GM23338 (cell line): ENCODE measurements at regions not wholly inside any gene's neighbourhood (a gene's known extent, or its start where the extent isn't known, plus 50 kb on each side); places are given as distances from the start of the nearest gene placed in this dataset.

Experiments
- ATAC-seq: fragments of 200-7000 bp; cut with Tn5 transposase; 3 replicates; pipeline ENCODE4 v1.9.1; 2020
- DNase-seq: peaks from one replicate; pipeline ENCODE4 v3.0.0-alpha.2; 2015; ENCODE audit warnings: low spot score
- H2AFZ ChIP-seq: fragments of 200-600 bp; sonication (generic); 2 replicates; pipeline ENCODE4 v1.8.0; 2016; ENCODE audit warnings: antibody characterized with exemption, mild to moderate bottlenecking, moderate library complexity
- H3F3A ChIP-seq: fragments of 200-600 bp; sonication (generic); replicated peaks from 2 replicates; pipeline ENCODE4 v1.8.0; 2017; ENCODE audit warnings: antibody characterized with exemption, mixed run types, low read depth
- H3K27ac ChIP-seq: fragments of 200-600 bp; sonication (generic); 2 replicates; pipeline ENCODE4 v1.6.1; 2016; ENCODE audit warnings: low read depth
- H3K27me3 ChIP-seq: fragments of 200-600 bp; sonication (generic); 2 replicates; pipeline ENCODE4 v1.8.0; 2016; ENCODE audit warnings: mild to moderate bottlenecking, mixed run types, moderate library complexity; ENCODE audit not compliant: insufficient read depth
- H3K36me3 ChIP-seq: fragments of 200-600 bp; sonication (generic); 2 replicates; pipeline ENCODE4 v1.8.0; 2016; ENCODE audit warnings: mild to moderate bottlenecking; ENCODE audit not compliant: insufficient read depth
- H3K4me1 ChIP-seq: fragments of 200-600 bp; sonication (generic); 2 replicates; pipeline ENCODE4 v1.8.0; 2016; ENCODE audit warnings: mild to moderate bottlenecking, moderate library complexity; ENCODE audit not compliant: insufficient read depth
- H3K4me2 ChIP-seq: fragments of 200-600 bp; sonication (generic); 2 replicates; pipeline ENCODE4 v1.7.1; 2017; ENCODE audit warnings: mixed run types
- H3K4me3 ChIP-seq: fragments of 200-600 bp; sonication (generic); 2 replicates; pipeline ENCODE4 v1.6.1; 2016; ENCODE audit warnings: mixed run types
- H3K79me2 ChIP-seq: fragments of 200-600 bp; sonication (generic); replicated peaks from 2 replicates; pipeline ENCODE4 v1.8.0; 2017; ENCODE audit warnings: mild to moderate bottlenecking; ENCODE audit not compliant: insufficient read depth
- H3K9me2 ChIP-seq: fragments of 200-600 bp; sonication (generic); 2 replicates; pipeline ENCODE4 v1.8.0; 2017; ENCODE audit not compliant: insufficient read depth
- H4K20me1 ChIP-seq: fragments of 200-600 bp; sonication (generic); replicated peaks from 2 replicates; pipeline ENCODE4 v1.8.0; 2017; ENCODE audit warnings: mild to moderate bottlenecking; ENCODE audit not compliant: insufficient read depth
- H3K27ac Mint-ChIP-seq: 2 replicates; pipeline ENCODE4 v1.8.0; 2020; ENCODE audit warnings: inconsistent platforms, mild to moderate bottlenecking, moderate library complexity, mixed read lengths
- H3K27me3 Mint-ChIP-seq: 3 replicates; pipeline ENCODE4 v1.8.0; 2022; ENCODE audit warnings: low read depth, mild to moderate bottlenecking, moderate library complexity, mixed read lengths, inconsistent platforms; ENCODE audit not compliant: insufficient read depth, poor library complexity
- H3K36me3 Mint-ChIP-seq: 3 replicates; pipeline ENCODE4 v1.8.0; 2021; ENCODE audit warnings: low read depth, mild to moderate bottlenecking, inconsistent platforms, moderate library complexity, mixed read lengths
- H3K4me1 Mint-ChIP-seq: 3 replicates; pipeline ENCODE4 v1.8.0; 2020; ENCODE audit warnings: mild to moderate bottlenecking, inconsistent platforms, mixed read lengths
- H3K4me3 Mint-ChIP-seq: 3 replicates; pipeline ENCODE4 v1.8.0; 2021; ENCODE audit warnings: moderate library complexity, mild to moderate bottlenecking, inconsistent platforms, mixed read lengths
- H3K9me3 Mint-ChIP-seq: 3 replicates; pipeline ENCODE4 v1.8.0; 2020; ENCODE audit warnings: moderate library complexity, mild to moderate bottlenecking, inconsistent platforms, mixed read lengths
- CREB1 ChIP-seq: fragments of 250-450 bp; sonication (Bioruptor Pico); IDR thresholded peaks from 2 replicates; pipeline ENCODE4 v1.5.0; 2020; ENCODE audit warnings: low read depth, mild to moderate bottlenecking, moderate library complexity
- CTCF ChIP-seq, 2 experiments: fragments of 200-600 bp in 1 of 2; sonication (generic) in 1 of 2; conservative IDR thresholded peaks; 2 replicates each; pipeline versions ENCODE4 v1.5.1 to v1.6.1; 2016 to 2017; ENCODE audit warnings: antibody characterized with exemption in 2 of 2, low read depth in 2 of 2, mild to moderate bottlenecking in 2 of 2, moderate library complexity in 1 of 2
- ETS1 ChIP-seq: IDR thresholded peaks from 2 replicates; pipeline ENCODE4 v1.6.1; 2016; ENCODE audit warnings: antibody characterized with exemption
- EZH2 ChIP-seq: fragments of 200-600 bp; sonication (generic); IDR thresholded peaks from one replicate; pipeline ENCODE4 v1.8.0; 2017; ENCODE audit warnings: antibody characterized with exemption, mild to moderate bottlenecking, low read depth; ENCODE audit not compliant: unreplicated experiment
- EZH2phosphoT487 ChIP-seq: fragments of 200-600 bp; sonication (generic); IDR thresholded peaks from one replicate; pipeline ENCODE4 v1.8.1; 2018; ENCODE audit warnings: antibody characterized with exemption; ENCODE audit not compliant: unreplicated experiment
- JUNB ChIP-seq: IDR thresholded peaks from one replicate; pipeline ENCODE4 v1.6.1; 2016; ENCODE audit warnings: antibody characterized with exemption; ENCODE audit not compliant: unreplicated experiment
- NANOG ChIP-seq: IDR thresholded peaks from 2 replicates; pipeline ENCODE4 v1.6.1; 2016; ENCODE audit warnings: antibody characterized with exemption, borderline replicate concordance
- POLR2AphosphoS5 ChIP-seq: IDR thresholded peaks from 2 replicates; pipeline ENCODE4 v1.6.1; 2016; ENCODE audit warnings: antibody characterized with exemption, low read depth
- REST ChIP-seq: IDR thresholded peaks from one replicate; pipeline ENCODE4 v1.6.1; 2018; ENCODE audit warnings: antibody characterized with exemption; ENCODE audit not compliant: unreplicated experiment
- STAT1 ChIP-seq: IDR thresholded peaks from one replicate; pipeline ENCODE4 v1.6.1; 2016; ENCODE audit warnings: antibody characterized with exemption; ENCODE audit not compliant: unreplicated experiment
- ZNF114 ChIP-seq: fragments of 250-450 bp; sonication (Bioruptor Pico); IDR thresholded peaks from 2 replicates; pipeline ENCODE4 v1.5.0; 2020; ENCODE audit warnings: mild to moderate bottlenecking, moderate library complexity
- ZNF331 ChIP-seq: fragments of 250-450 bp; sonication (Bioruptor Pico); IDR thresholded peaks from 2 replicates; pipeline ENCODE4 v1.5.0; 2020; ENCODE audit warnings: low read depth, mild to moderate bottlenecking, moderate library complexity
- ZNF462 ChIP-seq: fragments of 250-450 bp; sonication (Bioruptor Pico); IDR thresholded peaks from 2 replicates; pipeline ENCODE4 v1.5.0; 2020; ENCODE audit warnings: mild to moderate bottlenecking, moderate library complexity

- peaks cover 5% of the 10 kb centered on the region for H3K27me3 Mint-ChIP-seq
- Histone ChIP-seq H3K79me2 (no peaks in the 10 kb centered on the region), H3K9me2 (peaks cover 8% of the 10 kb centered on the region; the same call in 1 of the 2 replicates), H4K20me1 (no peaks in the 10 kb centered on the region), H2AFZ (no peak overlapping the region), H3K27me3 (no peaks in the 10 kb centered on the region), H3K4me2 (no peak overlapping the region), H3K4me3 (no peak overlapping the region), H3K4me1 (no peaks in the 10 kb centered on the region), H3K27ac (no peak overlapping the region), H3F3A (no peaks in the 10 kb centered on the region), H3K36me3 (peaks cover 4% of the 10 kb centered on the region; the same call in 1 of the 2 replicates)
- ATAC-seq (no peak), DNase-seq (no peak)
- no peaks in the 10 kb centered on the region for H3K4me1 Mint-ChIP-seq
- peaks cover 13% of the 10 kb centered on the region for H3K9me3 Mint-ChIP-seq
- H3K27ac Mint-ChIP-seq, result no peak overlapping the region
- no peak overlapping the region for H3K4me3 Mint-ChIP-seq
- TF ChIP-seq CREB1 (CRISPR knock-in tag), result no peak
- no peak for TF ChIP-seq EZH2
- TF ChIP-seq POLR2AphosphoS5, result no peak
- no peak for TF ChIP-seq ZNF114 (CRISPR knock-in tag)
- TF ChIP-seq STAT1, result no peak
- TF ChIP-seq ZNF331 (CRISPR knock-in tag), result no peak
- TF ChIP-seq REST, result no peak
- TF ChIP-seq NANOG, result no peak
- TF ChIP-seq ETS1, result no peak
- no peak for TF ChIP-seq CTCF (conservative IDR thresholded peaks at IDR 0.05; ENCODE audit: low read depth in 2 of 2)
- no peak for TF ChIP-seq JUNB
- no peak for TF ChIP-seq EZH2phosphoT487
- TF ChIP-seq ZNF462 (CRISPR knock-in tag), result no peak
- peaks cover 7% of the 10 kb centered on the region; the same call in 1 of the 3 replicates for H3K36me3 Mint-ChIP-seq
These were observed 143.2 kb downstream of the KIT start for GRCh38 chr4:54800831-54801530.
